GM12874 (cell line): ENCODE measurements at regions not wholly inside any gene's neighbourhood (a gene's known extent, or its start where the extent isn't known, plus 50 kb on each side); places are given as distances from the start of the nearest gene placed in this dataset.

Source experiments
- TF ChIP-seq, protein P1 (sequence below): IDR thresholded peaks from 2 replicates; pipeline ENCODE4 v1.5.1; 2011; ENCODE audit warnings: low read depth, mild to moderate bottlenecking, control low read depth, low read length, moderate library complexity; ENCODE audit not compliant: insufficient read depth

DNA sequence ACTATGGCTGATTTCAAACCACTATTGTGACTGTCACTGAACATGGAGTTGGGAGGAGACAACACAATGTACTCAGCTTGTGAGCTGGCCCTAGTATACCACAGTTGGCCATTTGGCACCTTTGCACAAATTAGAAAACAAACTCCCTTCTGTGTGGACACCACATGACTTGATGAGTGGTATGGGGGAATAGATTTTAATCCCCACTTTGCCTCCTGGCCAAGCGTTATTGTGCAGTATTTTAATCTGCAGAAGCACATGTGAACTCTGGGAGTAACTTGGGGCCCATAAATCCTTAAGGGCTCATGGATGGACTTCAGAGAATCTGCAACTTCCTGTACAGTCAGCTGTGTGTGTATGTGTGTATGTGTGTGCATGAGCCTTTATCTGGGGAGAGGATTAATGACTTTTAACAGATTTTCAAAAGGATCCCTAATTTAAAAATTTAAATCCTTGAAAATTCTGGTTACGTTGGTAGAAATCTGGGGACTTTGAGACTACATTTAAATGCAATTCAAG, 105.0 kb upstream of the PAQR3 start:
- TF ChIP-seq, protein P1, sequence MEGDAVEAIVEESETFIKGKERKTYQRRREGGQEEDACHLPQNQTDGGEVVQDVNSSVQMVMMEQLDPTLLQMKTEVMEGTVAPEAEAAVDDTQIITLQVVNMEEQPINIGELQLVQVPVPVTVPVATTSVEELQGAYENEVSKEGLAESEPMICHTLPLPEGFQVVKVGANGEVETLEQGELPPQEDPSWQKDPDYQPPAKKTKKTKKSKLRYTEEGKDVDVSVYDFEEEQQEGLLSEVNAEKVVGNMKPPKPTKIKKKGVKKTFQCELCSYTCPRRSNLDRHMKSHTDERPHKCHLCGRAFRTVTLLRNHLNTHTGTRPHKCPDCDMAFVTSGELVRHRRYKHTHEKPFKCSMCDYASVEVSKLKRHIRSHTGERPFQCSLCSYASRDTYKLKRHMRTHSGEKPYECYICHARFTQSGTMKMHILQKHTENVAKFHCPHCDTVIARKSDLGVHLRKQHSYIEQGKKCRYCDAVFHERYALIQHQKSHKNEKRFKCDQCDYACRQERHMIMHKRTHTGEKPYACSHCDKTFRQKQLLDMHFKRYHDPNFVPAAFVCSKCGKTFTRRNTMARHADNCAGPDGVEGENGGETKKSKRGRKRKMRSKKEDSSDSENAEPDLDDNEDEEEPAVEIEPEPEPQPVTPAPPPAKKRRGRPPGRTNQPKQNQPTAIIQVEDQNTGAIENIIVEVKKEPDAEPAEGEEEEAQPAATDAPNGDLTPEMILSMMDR, result no peak

DNA sequence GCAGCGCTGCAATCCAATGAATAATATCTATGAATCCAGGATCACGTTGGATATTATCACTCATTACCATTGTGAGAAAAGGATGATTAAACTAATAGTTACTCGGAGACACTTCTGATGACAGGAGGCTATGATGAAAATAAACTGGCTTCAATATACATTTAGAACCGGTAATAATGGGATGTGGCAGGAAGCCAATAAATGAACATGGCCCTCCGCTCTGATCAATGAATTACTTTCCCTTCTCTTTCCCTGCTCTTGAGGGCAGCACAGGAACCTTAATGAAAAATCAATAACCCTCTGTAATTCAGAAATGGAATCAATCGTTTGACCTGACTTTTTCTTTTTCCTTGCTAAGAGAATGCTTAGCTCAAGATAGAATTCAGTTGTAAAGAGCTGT, 103.9 kb upstream of the PAQR3 start:
- TF ChIP-seq, protein P1, result no peak

DNA sequence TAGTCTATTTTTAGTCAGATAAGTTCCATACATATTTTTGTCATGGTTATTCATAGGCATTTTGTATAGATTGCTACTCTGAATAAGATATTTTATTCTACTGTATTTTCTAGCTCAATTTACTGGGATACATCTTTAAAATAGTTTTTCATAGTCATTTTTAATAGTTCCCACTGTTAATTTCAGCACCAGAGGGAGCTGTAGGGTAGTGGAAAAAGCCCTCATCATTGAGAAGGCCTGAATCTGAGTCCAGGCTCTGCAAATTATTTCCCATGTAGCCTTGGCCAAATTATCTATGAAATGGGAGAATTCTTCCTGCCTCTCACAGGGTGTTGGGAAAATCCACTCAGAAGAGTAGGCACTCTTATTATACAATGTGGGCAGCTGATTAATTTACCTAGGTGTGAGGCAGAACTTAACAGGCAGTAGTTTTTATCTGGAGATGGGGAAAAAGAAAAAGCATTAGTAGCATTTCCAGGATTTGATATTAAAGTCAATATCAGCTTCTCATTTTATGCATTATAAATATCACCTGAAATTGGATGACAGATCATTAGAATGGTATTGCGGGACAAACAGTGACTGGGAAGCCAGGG, 102.9 kb upstream of the PAQR3 start:
- TF ChIP-seq, protein P1, result peak; percentile 31; the same call in 1 of the 2 replicates

DNA sequence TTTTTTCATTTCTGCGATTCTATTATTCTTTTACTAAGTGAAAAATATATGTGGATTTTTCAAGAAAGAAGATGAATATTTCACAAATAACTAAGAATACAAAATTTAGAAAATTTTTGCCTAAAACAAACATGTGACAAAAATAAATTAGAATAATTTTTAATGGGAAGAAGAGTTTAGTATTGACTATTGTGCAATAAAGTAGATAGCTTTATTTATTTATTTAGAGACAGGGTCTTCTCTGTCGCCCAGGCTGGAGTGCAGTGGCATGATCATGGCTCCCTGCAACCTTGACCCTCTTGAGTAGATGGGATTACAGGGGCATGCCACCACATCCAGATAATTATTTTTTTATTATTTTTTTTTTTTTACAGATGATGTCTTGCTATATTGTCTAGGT, 95.3 kb upstream of the PAQR3 start:
- TF ChIP-seq, protein P1, result no peak

DNA sequence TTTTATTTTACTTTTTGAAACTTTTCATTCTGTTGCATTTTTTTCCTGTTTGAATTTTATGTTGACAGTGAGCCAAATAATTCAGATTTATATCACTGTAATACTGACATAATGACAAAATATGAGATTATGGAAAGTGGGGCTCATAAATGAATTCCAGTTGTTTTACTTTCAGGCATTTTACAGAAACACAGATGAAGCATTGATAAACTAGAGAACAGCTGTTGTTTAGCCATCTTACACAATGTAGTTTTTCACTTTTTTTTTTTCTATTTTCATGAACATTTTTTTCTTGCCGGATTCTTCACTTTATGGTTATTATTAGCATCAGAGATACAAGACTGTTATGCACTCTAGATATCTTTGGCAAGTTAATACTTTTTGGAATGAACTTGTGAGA, 91.7 kb upstream of the PAQR3 start:
- TF ChIP-seq, protein P1, result no peak

DNA sequence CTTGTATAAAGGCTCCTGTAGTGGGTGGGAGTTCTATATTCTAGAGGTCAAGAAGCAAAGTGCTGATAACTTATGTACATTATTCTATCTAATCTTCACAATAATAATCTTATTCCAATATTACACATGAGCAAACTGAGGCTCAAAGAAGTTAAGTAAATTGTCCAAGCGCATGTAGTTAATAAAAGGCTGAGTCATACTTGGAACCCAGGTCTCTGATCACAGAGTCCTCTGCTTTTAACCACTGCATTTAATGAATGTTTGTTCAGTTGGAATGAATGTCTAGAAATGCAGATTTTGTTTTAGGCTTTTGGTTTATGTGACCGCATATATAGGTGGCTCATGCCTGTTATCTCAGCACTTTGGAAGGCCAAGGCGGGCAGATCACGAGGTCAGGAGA, 88.4 kb upstream of the PAQR3 start:
- TF ChIP-seq, protein P1, result no peak

DNA sequence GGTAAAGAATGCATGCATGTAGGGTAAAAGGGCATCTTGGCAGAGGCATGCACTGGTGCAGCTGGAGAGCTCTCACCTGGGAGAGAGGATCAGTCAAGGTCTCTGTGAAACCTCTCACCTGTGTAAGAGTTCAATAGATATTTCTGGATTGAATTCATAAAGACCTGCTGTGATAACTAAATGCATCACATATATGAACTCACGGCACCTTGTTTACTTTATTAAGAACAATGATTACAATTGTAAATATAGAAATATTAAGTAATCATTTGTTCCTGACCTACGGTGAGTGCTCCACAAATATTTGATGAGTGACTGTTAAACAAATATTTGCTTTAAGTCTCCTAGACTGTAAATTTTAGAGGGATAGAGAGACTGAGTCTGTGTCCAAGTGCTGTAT, 85.9 kb upstream of the PAQR3 start:
- TF ChIP-seq, protein P1, result no peak
